ENCODE measurements at regions not wholly inside any gene's neighbourhood (a gene's known extent, or its start where the extent isn't known, plus 50 kb on each side); places are given as distances from the start of the nearest gene placed in this dataset.

- Histone ChIP-seq H3K9me3 (no peaks in the 10 kb centered on the region), H3K36me3 (no peaks in the 10 kb centered on the region), H3K27me3 (no peaks in the 10 kb centered on the region), H3K27ac (no peak overlapping the region), H3K4me3 (no peak overlapping the region), H3K4me1 (no peaks in the 10 kb centered on the region)
- 67% methylated on average over 4 of the region's 4 CpGs for WGBS
- TF ChIP-seq EP300 (IDR thresholded peaks at IDR 0.05) (no peak), POLR2AphosphoS5 (IDR thresholded peaks at IDR 0.05) (no peak), CTCF (IDR thresholded peaks at IDR 0.05) (no peak), POLR2A (IDR thresholded peaks at IDR 0.05) (no peak)
- DNase-seq (ENCODE audit: low spot score in 2 of 2): no peak
Measured at GRCh38 chrX:125791787-125792186, 374.3 kb downstream of the DCAF12L2 start.

- TF ChIP-seq EP300 (IDR thresholded peaks at IDR 0.05) (no peak), CTCF (IDR thresholded peaks at IDR 0.05) (no peak), POLR2AphosphoS5 (IDR thresholded peaks at IDR 0.05) (no peak), POLR2A (IDR thresholded peaks at IDR 0.05) (no peak)
- DNase-seq (ENCODE audit: low spot score in 2 of 2): no peak
- Histone ChIP-seq H3K27ac (no peak overlapping the region), H3K4me1 (no peaks in the 10 kb centered on the region), H3K4me3 (no peak overlapping the region), H3K27me3 (no peaks in the 10 kb centered on the region), H3K9me3 (no peaks in the 10 kb centered on the region), H3K36me3 (no peaks in the 10 kb centered on the region)
- whole genome bisulfite sequencing: 77% methylated on average over 4 of the region's 4 CpGs
Measured at GRCh38 chrX:125810856-125811255, 355.2 kb downstream of the DCAF12L2 start.

- WGBS: 71% methylated on average over 2 of the region's 2 CpGs
- H3K4me3 ChIP-seq: no peak overlapping the region
- H3K4me1 ChIP-seq: no peaks in the 10 kb centered on the region
- TF ChIP-seq CTCF (IDR thresholded peaks at IDR 0.05) (no peak), POLR2A (IDR thresholded peaks at IDR 0.05) (no peak), POLR2AphosphoS5 (IDR thresholded peaks at IDR 0.05) (no peak), EP300 (IDR thresholded peaks at IDR 0.05) (no peak)
- DNase-seq (ENCODE audit: low spot score in 2 of 2): no peak
- no peaks in the 10 kb centered on the region for H3K27me3 ChIP-seq
- no peak overlapping the region for H3K27ac ChIP-seq
- no peaks in the 10 kb centered on the region for H3K9me3 ChIP-seq
- H3K36me3 ChIP-seq: no peaks in the 10 kb centered on the region
Measured at GRCh38 chrX:125826080-125826479, 340.0 kb downstream of the DCAF12L2 start.

- Histone ChIP-seq H3K4me3 (no peak overlapping the region), H3K4me1 (no peaks in the 10 kb centered on the region), H3K36me3 (no peaks in the 10 kb centered on the region), H3K27ac (no peak overlapping the region), H3K9me3 (no peaks in the 10 kb centered on the region), H3K27me3 (no peaks in the 10 kb centered on the region)
- DNase-seq (ENCODE audit: low spot score in 2 of 2): no peak
- WGBS: 80% methylated on average over 4 of the region's 6 CpGs
- TF ChIP-seq POLR2A (IDR thresholded peaks at IDR 0.05) (no peak), EP300 (IDR thresholded peaks at IDR 0.05) (no peak), POLR2AphosphoS5 (IDR thresholded peaks at IDR 0.05) (no peak), CTCF (IDR thresholded peaks at IDR 0.05) (no peak)
Measured at GRCh38 chrX:125826774-125827451, 339.2 kb downstream of the DCAF12L2 start.

- Histone ChIP-seq H3K27ac (no peak overlapping the region), H3K4me1 (no peaks in the 10 kb centered on the region), H3K27me3 (no peaks in the 10 kb centered on the region), H3K36me3 (no peaks in the 10 kb centered on the region), H3K4me3 (no peak overlapping the region), H3K9me3 (no peaks in the 10 kb centered on the region)
- DNase-seq (ENCODE audit: low spot score in 2 of 2): no peak
- no peak for TF ChIP-seq EP300 (IDR thresholded peaks at IDR 0.05)
- TF ChIP-seq CTCF (IDR thresholded peaks at IDR 0.05): no peak
- no peak for TF ChIP-seq POLR2AphosphoS5 (IDR thresholded peaks at IDR 0.05)
- no peak for TF ChIP-seq POLR2A (IDR thresholded peaks at IDR 0.05)
- WGBS: 65% methylated on average over 1 of the region's 1 CpG
Measured at GRCh38 chrX:125846271-125846670, 319.8 kb downstream of the DCAF12L2 start.
